Upper lobe of left lung (tissue), 6 donors: ENCODE measurements at regions not wholly inside any gene's neighbourhood (a gene's known extent, or its start where the extent isn't known, plus 50 kb on each side); places are given as distances from the start of the nearest gene placed in this dataset.

Source experiments
- ATAC-seq, 2 donors: fragments of 200-7000 bp; cut with Tn5 transposase; one replicate each; pipeline ENCODE4 v1.9.1; 2022; ENCODE audit warnings: mild to moderate bottlenecking in 2 of 2, moderate library complexity in 2 of 2; ENCODE audit not compliant: low FRiP score in 2 of 2
- DNase-seq, 2 donors: peaks; one replicate each; pipeline ENCODE4 v3.0.0-alpha.2; 2019 to 2020
- H3K27ac ChIP-seq, 4 donors: fragments of 200-600 bp; sonication (generic); one replicate each; pipeline ENCODE4 v1.5.1; 2016 to 2019
- H3K27me3 ChIP-seq, 4 donors: fragments of 200-600 bp; sonication (generic); one replicate each; pipeline ENCODE4 v1.5.1; 2017 to 2019
- H3K36me3 ChIP-seq, 4 donors: fragments of 200-600 bp; sonication (generic); one replicate each; pipeline ENCODE4 v1.5.1; 2016 to 2019
- H3K4me1 ChIP-seq, 4 donors: fragments of 200-600 bp; sonication (generic); one replicate each; pipeline ENCODE4 v1.5.1; 2018 to 2019
- H3K4me3 ChIP-seq, 4 donors: fragments of 200-600 bp; sonication (generic); one replicate each; pipeline ENCODE4 v1.5.1; 2017 to 2019; ENCODE audit warnings: mild to moderate bottlenecking in 2 of 4, moderate library complexity in 1 of 4
- H3K9me3 ChIP-seq, 4 donors: fragments of 200-600 bp; sonication (generic); one replicate each; pipeline ENCODE4 v1.5.1; 2018 to 2019
- CTCF ChIP-seq, 6 experiments: fragments of 450-650 bp in 4 of 6; fragments of 200-600 bp in 2 of 6; sonication (generic) in 2 of 6; IDR thresholded peaks; one replicate each; pipeline ENCODE4 v1.5.1; 2016 to 2019; ENCODE audit warnings: antibody characterized with exemption in 6 of 6
- EP300 ChIP-seq, 4 donors: sonication (generic); formaldehyde crosslinking; IDR thresholded peaks; one replicate each; pipeline ENCODE4 v1.5.1; 2017; ENCODE audit warnings: antibody characterized with exemption in 4 of 4, control low read depth in 2 of 4
- POLR2A ChIP-seq, 4 donors: fragments of 450-650 bp; IDR thresholded peaks; one replicate each; pipeline ENCODE4 v1.5.1; 2016 to 2017; ENCODE audit warnings: antibody characterized with exemption in 4 of 4, mild to moderate bottlenecking in 2 of 4
- POLR2AphosphoS5 ChIP-seq, 2 donors: sonication (generic); formaldehyde crosslinking; IDR thresholded peaks; one replicate each; pipeline ENCODE4 v1.5.1; 2017; ENCODE audit warnings: antibody characterized with exemption in 2 of 2
- WGBS, 2 donors: methylation state at CpG; one replicate each; pipeline ENCODE4 v1.1.5; 2017 to 2018; 5-methylcytosine and 5-hydroxymethylcytosine counted together
- donor health status: DM: no; HTN: no; CAD: no; lungs with moderate emphysema.
- donor health status: DM: no; HTN: yes; CAD: no; lungs with severe emphysema.

- DNase-seq (no peak), ATAC-seq (no peak)
- Histone ChIP-seq H3K9me3 (no peaks in the 10 kb centered on the region), H3K27me3 (no peaks in the 10 kb centered on the region), H3K27ac (no peak overlapping the region), H3K4me3 (no peak overlapping the region), H3K4me1 (no peaks in the 10 kb centered on the region), H3K36me3 (no peaks in the 10 kb centered on the region)
- TF ChIP-seq POLR2AphosphoS5 (IDR thresholded peaks at IDR 0.05): no peak
- no peak for TF ChIP-seq POLR2A (IDR thresholded peaks at IDR 0.05)
- no peak for TF ChIP-seq EP300 (IDR thresholded peaks at IDR 0.05)
- no peak for TF ChIP-seq CTCF (IDR thresholded peaks at IDR 0.05)
- 56 to 57% methylated on average over 3 of the region's 3 CpGs for WGBS, 2 donors
These were observed 173.2 kb upstream of the MYOCD start for GRCh38 chr17:12492450-12492849.

- H3K4me3 ChIP-seq: no peak overlapping the region
- DNase-seq (no peak), ATAC-seq (no peak)
- no peaks in the 10 kb centered on the region for H3K27me3 ChIP-seq
- no peaks in the 10 kb centered on the region for H3K4me1 ChIP-seq
- no peaks in the 10 kb centered on the region for H3K9me3 ChIP-seq
- H3K27ac ChIP-seq: no peak overlapping the region
- WGBS, 2 donors: 73 to 81% methylated on average over 2 of the region's 2 CpGs
- no peak for TF ChIP-seq POLR2A (IDR thresholded peaks at IDR 0.05)
- TF ChIP-seq CTCF (IDR thresholded peaks at IDR 0.05): no peak
- no peak for TF ChIP-seq EP300 (IDR thresholded peaks at IDR 0.05)
- TF ChIP-seq POLR2AphosphoS5 (IDR thresholded peaks at IDR 0.05): no peak
- H3K36me3 ChIP-seq: no peaks in the 10 kb centered on the region
These were observed 159.8 kb upstream of the MYOCD start for GRCh38 chr17:12505866-12506265.

GRCh38 chr17:12507026-12507595, 158.6 kb upstream of the MYOCD start:
- no peaks in the 10 kb centered on the region for H3K36me3 ChIP-seq
- DNase-seq (no peak), ATAC-seq (no peak)
- peaks cover 0 to under 1% (median 0%) of the 10 kb centered on the region in 4 donors for H3K9me3 ChIP-seq
- TF ChIP-seq EP300 (IDR thresholded peaks at IDR 0.05): no peak
- no peaks in the 10 kb centered on the region for H3K27me3 ChIP-seq
- 81 to 84% methylated on average over 9 of the region's 9 CpGs for WGBS, 2 donors
- no peak overlapping the region for H3K27ac ChIP-seq
- H3K4me3 ChIP-seq: no peak overlapping the region
- no peaks in the 10 kb centered on the region for H3K4me1 ChIP-seq

GRCh38 chr17:12509801-12510200, 155.9 kb upstream of the MYOCD start:
- no peak overlapping the region for H3K27ac ChIP-seq
- no peak overlapping the region for H3K4me3 ChIP-seq
- no peaks in the 10 kb centered on the region for H3K4me1 ChIP-seq
- 93 to 100% methylated on average over 1 of the region's 1 CpG for WGBS, 2 donors
- H3K27me3 ChIP-seq: no peaks in the 10 kb centered on the region
- TF ChIP-seq CTCF (IDR thresholded peaks at IDR 0.05) (no peak), POLR2AphosphoS5 (IDR thresholded peaks at IDR 0.05) (no peak), EP300 (IDR thresholded peaks at IDR 0.05) (no peak), POLR2A (IDR thresholded peaks at IDR 0.05) (no peak)
- ATAC-seq (no peak), DNase-seq (no peak)
- H3K9me3 ChIP-seq: peaks cover 0 to 3% (median 0%) of the 10 kb centered on the region in 4 donors
- H3K36me3 ChIP-seq: no peaks in the 10 kb centered on the region

GRCh38 chr17:12510535-12510934, 155.2 kb upstream of the MYOCD start:
- no peak for ATAC-seq
- Histone ChIP-seq H3K4me3 (no peak overlapping the region), H3K36me3 (no peaks in the 10 kb centered on the region), H3K27me3 (no peaks in the 10 kb centered on the region), H3K9me3 (peaks cover 0 to 3% (median 0%) of the 10 kb centered on the region in 4 donors), H3K27ac (no peak overlapping the region), H3K4me1 (no peaks in the 10 kb centered on the region)
- WGBS, 2 donors: 74 to 79% methylated on average over 3 of the region's 3 CpGs
- TF ChIP-seq POLR2AphosphoS5 (IDR thresholded peaks at IDR 0.05): no peak
- TF ChIP-seq EP300 (IDR thresholded peaks at IDR 0.05): no peak
- DNase-seq: no peak

- Histone ChIP-seq H3K4me3 (no peak overlapping the region), H3K9me3 (peaks cover 0 to 3% (median 0%) of the 10 kb centered on the region in 4 donors), H3K36me3 (no peaks in the 10 kb centered on the region), H3K27ac (no peak overlapping the region), H3K4me1 (no peaks in the 10 kb centered on the region), H3K27me3 (no peaks in the 10 kb centered on the region)
- WGBS, 2 donors: 67 to 71% methylated on average over 4 of the region's 4 CpGs
- no peak for DNase-seq
- TF ChIP-seq EP300 (IDR thresholded peaks at IDR 0.05): no peak
- no peak for ATAC-seq
These were observed 152.9 kb upstream of the MYOCD start for GRCh38 chr17:12512694-12513355.
